ENCODE measurements at regions not wholly inside any gene's neighbourhood (a gene's known extent, or its start where the extent isn't known, plus 50 kb on each side); places are given as distances from the start of the nearest gene placed in this dataset.

DNA sequence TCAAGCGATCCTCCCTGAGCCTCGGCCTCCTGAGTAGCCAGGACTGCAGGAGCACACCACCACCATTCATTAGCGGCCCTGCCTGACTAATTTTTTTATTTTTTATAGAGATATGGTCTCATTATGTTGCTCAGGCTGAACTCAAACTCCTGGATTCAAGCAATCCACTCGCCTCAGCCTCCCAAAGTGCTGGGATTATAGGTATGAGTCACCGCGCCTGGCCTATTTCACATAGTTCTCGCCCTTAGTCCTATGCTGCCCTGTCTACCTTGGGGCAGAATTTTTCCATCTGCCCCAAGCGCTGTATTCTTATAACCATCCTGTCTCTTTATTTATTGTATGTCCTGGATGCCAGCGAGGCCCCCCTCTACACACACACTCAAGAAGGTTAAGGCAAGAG, 50.9 kb upstream of the BCL2L14 start:
- Histone ChIP-seq H3K4me3 (no peak overlapping the region), H3K27ac (no peak overlapping the region), H3K27me3 (no peaks in the 10 kb centered on the region), H3K9me3 (no peaks in the 10 kb centered on the region), H3K36me3 (no peaks in the 10 kb centered on the region), H3K4me1 (no peaks in the 10 kb centered on the region)
- WGBS, 2 donors, result 94 to 95% methylated on average over 9 of the region's 9 CpGs
- TF ChIP-seq, protein P1, sequence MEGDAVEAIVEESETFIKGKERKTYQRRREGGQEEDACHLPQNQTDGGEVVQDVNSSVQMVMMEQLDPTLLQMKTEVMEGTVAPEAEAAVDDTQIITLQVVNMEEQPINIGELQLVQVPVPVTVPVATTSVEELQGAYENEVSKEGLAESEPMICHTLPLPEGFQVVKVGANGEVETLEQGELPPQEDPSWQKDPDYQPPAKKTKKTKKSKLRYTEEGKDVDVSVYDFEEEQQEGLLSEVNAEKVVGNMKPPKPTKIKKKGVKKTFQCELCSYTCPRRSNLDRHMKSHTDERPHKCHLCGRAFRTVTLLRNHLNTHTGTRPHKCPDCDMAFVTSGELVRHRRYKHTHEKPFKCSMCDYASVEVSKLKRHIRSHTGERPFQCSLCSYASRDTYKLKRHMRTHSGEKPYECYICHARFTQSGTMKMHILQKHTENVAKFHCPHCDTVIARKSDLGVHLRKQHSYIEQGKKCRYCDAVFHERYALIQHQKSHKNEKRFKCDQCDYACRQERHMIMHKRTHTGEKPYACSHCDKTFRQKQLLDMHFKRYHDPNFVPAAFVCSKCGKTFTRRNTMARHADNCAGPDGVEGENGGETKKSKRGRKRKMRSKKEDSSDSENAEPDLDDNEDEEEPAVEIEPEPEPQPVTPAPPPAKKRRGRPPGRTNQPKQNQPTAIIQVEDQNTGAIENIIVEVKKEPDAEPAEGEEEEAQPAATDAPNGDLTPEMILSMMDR (IDR thresholded peaks at IDR 0.05), result no peak
- intact Hi-C loops (cut with DNase I), result no loop called here
- ATAC-seq (no peak), FAIRE-seq (no peak), DNase-seq (no peak)

DNA sequence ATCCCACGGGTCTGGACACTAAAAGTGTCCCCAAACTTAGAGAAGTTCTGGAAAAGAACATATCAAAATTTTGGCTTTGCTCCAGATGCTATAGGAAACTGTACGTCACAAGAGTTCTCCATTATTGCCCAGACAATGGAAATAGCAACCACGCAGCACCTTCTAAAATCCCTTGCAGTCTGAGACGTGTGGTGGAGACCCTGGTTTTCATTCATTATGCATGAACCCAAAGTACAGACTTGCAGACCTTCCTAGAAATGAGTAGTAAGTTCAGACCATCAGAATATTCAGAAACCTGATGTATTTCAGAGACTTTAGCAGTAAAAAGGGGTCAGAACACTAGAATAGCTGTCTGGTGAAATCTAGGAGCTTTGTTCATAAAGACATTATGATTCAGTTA, 50.0 kb upstream of the BCL2L14 start:
- intact Hi-C loops (cut with DNase I), result no loop called here
- Histone ChIP-seq H3K27ac (no peak overlapping the region), H3K27me3 (no peaks in the 10 kb centered on the region), H3K4me1 (no peaks in the 10 kb centered on the region), H3K4me3 (no peak overlapping the region), H3K36me3 (no peaks in the 10 kb centered on the region), H3K9me3 (no peaks in the 10 kb centered on the region)
- no peak for DNase-seq
- no peak for FAIRE-seq
- TF ChIP-seq, protein P1 (IDR thresholded peaks at IDR 0.05), result no peak
- ATAC-seq, result no peak
- WGBS, 2 donors, result 80 to 84% methylated on average over 4 of the region's 4 CpGs

Measured in pancreas (tissue), 10 donors.